ENCODE measurements at regions not wholly inside any gene's neighbourhood (a gene's known extent, or its start where the extent isn't known, plus 50 kb on each side); places are given as distances from the start of the nearest gene placed in this dataset.
A peak's percentile ranks its signal among the peaks of the same experiment; 100 is the strongest.
"Not testable (repeated sequence)": the region's sequence is repeated elsewhere in the genome, so short reads cannot be mapped to it uniquely, and the experiment has no call there.

DNA sequence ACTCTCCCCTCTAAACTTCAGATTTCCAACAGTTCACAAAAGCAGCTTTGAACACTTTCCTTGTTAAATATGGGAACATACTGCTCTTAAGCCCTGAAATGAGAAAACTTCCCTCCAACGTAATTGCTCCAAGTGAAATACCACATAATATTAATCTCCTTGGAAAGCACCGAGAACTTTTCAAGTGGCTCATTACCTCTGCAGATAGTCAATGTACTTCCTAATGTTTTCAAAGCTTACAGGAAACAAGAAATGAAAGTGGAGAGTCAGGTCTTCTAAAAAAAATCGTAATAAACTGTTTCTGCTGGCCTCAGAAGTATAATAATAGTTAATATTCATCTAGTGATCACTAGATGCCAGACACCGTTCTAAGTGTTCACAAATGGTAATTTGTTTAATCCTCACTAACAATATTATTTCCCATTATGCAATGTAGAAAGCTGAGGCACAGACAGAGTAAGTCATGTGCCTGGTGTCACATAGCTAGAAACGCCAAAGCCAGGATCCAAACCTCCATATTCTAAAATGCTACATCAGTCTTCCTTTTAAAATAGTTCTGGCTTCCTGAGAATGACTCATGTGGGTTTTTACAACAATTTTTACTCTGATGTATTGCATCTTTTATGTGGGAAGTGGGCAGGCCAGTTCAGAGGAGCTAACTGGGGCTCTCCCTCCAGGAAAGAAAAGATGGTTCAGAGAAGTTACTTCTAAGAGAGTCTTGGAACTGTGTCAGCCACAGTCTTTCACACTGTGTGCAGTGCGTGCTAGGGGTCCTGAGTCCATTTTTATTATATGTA, 177.2 kb downstream of the PLPPR4 start:
- no peak for DNase-seq (ENCODE audit: low spot score in 2 of 2)

DNA sequence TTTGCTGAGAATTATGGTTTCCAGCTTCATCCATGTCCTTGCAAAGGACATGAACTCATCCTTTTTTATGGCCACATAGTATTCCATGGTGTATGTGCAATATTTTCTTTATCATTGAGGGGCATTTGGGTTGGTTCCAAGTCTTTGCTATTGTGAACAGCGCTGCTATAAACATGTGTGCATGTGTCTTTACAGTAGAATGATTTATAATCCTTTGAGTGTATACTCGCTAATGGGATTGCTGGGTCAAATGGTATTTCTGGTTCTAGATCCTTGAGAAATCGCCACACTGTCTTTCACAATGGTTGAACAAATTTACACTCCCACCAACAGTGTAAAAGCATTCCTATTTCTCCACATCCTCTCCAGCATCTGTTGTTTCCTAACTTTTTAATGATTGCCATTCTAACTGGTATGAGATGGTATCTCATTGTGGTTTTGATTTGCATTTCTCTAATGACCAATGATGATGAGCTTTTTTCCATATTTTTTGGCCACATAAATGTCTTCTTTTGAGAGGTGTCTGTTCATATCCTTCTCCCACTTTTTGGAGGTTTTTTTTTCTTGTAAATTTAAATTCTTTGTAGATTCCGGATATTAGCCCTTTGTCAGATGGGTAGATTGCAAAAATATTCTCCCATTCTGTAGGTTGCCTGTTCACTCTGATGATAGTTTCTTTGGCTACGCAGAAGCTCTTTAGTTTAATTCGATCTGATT, 180.1 kb downstream of the PLPPR4 start:
- FAIRE-seq: not testable (repeated sequence)

More for the DNA sequence above, 177.2 kb downstream of the PLPPR4 start:
- no peak for FAIRE-seq

DNA sequence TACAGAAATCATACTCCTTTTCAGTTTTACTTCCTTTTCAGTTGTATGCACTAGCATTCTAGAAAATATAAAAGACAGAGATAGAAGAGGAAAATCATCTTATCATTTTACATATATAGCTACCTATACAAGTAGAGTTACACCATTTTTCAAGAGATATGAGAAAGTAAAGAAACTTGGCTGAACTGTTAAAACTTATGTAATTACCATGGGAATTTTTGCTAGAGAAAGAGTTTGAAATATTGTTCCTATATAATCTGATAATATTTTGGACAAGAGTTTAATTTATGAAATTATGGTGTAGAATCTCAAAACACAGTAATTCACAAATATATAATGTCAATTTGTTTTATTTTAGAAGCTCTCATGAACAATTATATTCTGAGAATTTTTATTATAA, 180.8 kb downstream of the PLPPR4 start:
- DNase-seq (ENCODE audit: low spot score in 2 of 2) (no peak), FAIRE-seq (no peak)

More for the DNA sequence above, 180.1 kb downstream of the PLPPR4 start:
- not testable (repeated sequence) for DNase-seq (ENCODE audit: low spot score in 2 of 2)

DNA sequence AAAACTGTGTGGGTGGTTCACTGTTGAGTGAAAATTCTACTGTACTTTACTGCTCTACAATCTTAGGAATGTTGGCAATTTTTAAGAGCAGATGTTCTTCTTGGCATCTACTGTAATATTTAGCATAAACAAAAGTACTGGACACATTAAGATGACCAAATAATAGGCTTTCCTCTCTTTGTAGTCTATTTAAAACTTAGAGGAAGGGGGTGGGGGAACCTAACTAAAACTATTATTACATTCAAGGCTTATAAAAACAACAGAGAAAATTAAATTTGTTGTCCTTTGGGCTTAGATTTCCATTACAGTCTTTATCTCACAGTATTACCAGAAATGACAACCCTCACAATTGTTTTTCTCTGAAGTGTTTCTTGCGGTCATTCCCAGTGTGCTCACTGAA, 181.2 kb downstream of the PLPPR4 start:
- DNase-seq (ENCODE audit: low spot score in 2 of 2): no peak

DNA sequence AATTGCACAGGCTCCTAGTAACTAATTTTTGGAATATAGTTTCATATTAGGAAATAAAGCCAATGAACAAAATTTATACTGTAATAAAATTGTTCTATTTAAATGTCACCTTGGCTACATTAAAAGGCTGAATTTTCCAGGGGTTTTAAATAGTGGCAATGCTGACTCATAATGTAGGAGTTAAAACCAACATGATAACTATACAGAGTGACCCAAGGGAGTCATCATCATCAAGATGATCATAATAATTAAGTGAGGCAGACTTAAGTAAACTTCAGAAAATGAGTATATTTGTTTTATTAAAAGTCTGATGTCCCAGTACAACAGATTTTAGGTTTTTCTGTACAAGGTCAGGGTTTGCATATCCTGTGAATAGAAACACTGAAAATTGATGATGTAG, 183.4 kb downstream of the PLPPR4 start:
- DNase-seq (ENCODE audit: low spot score in 2 of 2) (no peak), FAIRE-seq (no peak)

More for the DNA sequence above, 181.2 kb downstream of the PLPPR4 start:
- FAIRE-seq: no peak

DNA sequence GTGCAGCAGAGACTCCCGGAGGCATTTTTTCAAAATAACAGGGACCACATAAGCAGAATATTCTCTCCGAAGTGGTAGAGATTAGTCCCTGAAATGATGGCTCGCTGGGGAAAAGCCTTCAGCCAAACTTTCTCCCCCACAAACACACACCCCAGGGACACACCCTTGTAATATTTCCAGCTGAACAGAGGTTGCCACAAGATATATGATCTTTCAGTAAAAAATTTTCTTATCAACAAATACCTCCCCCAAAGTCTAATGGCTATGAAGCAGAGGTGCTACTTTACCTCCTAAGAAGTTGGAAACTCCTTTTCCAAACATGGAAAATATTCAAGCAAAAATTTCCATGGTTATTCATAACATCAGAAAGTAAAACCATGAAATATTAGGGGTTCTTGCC, 190.2 kb upstream of the PALMD start:
- FAIRE-seq (no peak), DNase-seq (ENCODE audit: low spot score in 2 of 2) (no peak)

DNA sequence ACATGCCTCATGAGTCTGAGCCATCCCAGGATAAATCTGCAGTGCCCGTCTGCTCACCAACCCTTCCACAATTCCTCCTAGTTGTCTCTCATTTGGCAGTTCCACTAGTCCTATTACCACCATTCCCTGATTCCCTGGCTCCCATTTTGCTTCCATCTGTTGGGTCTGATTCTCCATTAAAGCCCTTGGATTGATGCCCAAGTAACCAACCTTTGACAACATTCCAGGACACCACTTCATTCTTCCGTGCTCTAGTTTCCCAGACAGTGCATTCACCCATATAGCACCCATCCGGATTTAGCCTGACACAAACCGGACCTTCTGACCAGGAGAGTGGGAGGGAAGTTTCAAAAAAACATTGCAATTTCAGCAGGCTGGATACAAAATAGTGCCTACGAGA, 189.4 kb upstream of the PALMD start:
- FAIRE-seq: no peak
- DNase-seq (ENCODE audit: low spot score in 2 of 2): no peak

DNA sequence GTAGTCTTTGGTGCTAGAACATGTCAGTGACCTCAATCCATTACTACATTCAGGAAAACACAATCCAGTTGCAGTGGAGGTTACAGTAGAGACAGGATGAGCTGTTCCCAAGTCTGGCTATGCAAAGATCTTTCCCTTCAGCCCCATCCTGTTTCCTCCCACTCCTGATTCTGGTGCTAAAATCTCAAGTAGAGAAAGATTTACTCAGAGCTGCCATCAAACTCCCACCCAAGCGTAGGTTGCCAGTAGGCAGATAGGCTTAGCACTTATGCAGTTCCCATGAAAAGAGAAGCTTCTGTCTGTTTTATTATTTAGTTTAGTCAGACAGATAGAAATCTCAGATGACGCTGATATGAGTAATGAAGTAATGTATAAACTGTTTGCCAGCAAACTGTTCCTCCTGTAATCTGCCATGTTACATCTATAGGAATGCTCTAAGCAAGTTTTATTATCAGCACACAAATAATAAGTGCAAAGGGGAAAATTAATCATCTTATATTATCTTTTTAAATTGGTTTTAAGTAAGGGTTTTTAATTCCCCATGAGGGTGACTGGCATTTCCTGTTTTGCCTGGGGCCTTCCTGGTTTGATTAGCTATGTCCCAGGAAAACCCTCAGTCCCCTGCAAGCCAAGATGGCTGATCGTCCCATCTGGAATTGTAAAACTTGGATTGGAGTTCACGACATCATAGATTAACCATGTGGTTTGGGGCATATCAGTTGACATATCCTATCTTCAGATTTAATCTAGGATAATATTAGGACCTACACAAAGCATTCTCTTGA, 188.3 kb upstream of the PALMD start:
- DNase-seq (ENCODE audit: low spot score in 2 of 2): peak in 1 of 2 donors; percentile 14
- no peak for FAIRE-seq

DNA sequence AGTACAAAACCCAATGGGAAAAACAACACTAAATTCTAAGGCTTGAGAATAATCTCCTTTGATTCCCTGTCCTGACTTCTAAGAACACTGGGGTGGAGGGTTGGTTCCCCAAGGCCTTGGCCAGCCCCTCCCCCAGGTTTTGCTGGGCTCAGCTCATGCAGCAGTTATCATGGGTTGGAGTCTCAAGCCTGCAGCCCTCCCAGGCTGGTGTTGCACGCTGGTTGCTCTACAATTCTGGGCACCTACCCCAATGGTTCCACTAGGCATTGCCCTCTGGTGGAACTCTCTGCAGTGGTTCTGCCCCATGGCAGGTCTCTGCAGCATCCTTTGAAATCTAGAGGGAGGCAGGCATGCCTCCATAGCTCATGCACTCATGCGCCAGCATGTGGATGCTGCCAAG, 184.4 kb upstream of the PALMD start:
- FAIRE-seq (no peak), DNase-seq (ENCODE audit: low spot score in 2 of 2) (no peak)

DNA sequence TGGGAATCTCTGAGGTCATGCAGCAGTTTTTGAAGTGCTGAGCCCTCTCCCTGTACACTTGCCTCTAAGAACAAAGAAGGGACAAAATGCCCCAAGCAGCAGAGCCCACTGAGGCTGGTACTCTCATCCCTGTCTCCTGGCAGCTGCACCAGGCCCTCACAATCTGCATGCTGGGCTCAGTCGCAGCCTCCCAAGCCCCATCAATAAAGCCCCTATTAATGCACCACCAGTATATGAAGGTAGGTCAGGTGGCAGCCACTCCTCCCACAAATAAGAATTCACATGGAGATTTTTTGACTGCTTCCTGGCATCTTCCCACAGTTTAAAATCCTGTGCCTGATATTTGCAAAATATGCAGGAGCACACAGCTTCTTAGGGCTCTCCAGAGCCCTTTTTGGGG, 181.2 kb upstream of the PALMD start:
- no peak for FAIRE-seq
- DNase-seq (ENCODE audit: low spot score in 2 of 2): no peak

DNA sequence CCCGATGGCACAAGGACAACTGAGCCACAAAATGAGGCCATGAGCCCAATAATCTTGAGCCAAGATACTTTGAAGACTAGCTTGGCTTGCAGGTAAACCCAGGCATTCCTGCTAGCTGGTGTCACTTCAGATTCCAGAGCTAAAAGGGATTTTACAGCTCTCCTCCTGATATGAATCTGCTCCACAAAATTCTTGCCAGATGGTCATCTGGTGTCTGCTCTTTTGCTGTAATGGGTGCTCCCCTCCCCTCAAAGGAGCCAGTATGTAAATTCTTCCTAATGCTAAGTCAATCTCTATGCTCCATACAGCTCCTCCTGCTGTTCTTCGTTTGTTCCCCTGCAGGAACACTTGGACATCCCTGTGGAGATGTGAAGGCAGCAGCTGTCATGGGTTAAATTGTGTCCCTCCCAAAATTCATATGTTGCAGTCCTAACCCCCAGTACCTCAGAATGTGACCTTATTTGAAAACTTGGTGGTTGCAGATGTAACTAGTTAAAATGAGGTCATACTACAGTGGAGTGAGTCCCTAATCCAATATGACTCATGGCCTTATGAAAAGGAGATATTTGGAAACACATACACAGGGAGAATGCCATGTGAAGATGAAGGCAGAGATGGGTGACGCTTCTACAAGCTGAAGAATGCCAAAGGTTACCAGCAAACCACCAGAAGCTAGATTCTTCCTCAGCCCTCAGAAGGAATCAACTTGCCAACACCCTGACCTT, 180.6 kb upstream of the PALMD start:
- no peak for DNase-seq (ENCODE audit: low spot score in 2 of 2)
- FAIRE-seq: no peak

DNA sequence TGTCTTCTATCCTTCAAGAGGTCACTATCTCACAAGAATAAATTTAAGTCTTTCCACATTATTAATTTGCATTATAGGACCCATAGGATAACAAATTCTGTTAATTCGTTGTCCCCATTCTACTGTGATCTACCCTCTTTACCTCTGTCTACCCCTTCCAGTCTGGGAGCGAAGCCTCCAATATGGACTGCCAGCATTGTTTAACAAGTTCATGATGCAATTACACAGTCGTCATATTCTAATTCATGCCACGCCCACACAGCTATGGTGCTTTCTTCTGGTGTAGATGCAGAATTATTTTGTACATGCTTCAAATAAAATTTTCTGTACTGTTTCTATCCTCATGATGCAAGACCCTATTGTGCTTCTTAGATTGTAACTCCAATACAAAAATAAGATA, 178.3 kb upstream of the PALMD start:
- FAIRE-seq (no peak), DNase-seq (ENCODE audit: low spot score in 2 of 2) (no peak)

DNA sequence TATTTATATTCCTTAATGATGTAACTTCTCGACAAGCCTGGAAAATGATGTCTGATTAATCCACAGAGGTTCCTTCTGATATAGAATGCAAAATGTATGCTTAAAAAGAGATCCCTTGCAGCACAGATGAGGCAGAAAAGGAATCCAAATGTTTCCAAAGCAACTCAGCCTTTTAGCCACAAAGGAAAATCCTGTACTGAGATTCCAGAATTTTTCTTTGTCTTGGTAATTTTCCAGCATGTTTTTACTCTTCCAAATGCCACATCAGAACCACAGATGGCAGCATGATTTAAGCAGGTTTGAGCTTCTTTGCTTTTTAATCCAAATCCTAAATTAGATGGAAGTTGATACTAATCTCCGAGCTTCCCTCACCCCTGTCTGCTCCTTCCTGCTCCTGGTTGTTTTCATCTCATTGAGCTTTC, 176.4 kb upstream of the PALMD start:
- DNase-seq (ENCODE audit: low spot score in 2 of 2) (no peak), FAIRE-seq (no peak)

DNA sequence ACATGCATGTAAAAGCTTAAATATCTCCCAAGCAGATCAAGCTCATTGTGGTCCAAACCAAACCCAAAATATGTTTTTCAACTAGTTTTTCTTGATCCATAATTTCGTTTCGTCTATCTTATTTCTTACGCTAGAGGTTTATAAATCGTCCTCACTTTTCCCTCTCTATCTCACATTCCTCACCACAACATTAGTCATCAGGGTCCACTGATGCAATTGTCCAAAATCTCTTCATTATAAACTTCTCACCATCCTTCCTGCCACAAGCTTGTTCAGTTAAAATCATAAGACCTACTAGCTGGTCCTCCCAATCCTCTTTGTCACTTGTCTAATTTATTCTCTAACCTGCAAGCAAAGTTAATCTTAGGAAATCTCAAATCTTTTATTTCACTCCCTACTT, 173.0 kb upstream of the PALMD start:
- FAIRE-seq (no peak), DNase-seq (ENCODE audit: low spot score in 2 of 2) (no peak)

DNA sequence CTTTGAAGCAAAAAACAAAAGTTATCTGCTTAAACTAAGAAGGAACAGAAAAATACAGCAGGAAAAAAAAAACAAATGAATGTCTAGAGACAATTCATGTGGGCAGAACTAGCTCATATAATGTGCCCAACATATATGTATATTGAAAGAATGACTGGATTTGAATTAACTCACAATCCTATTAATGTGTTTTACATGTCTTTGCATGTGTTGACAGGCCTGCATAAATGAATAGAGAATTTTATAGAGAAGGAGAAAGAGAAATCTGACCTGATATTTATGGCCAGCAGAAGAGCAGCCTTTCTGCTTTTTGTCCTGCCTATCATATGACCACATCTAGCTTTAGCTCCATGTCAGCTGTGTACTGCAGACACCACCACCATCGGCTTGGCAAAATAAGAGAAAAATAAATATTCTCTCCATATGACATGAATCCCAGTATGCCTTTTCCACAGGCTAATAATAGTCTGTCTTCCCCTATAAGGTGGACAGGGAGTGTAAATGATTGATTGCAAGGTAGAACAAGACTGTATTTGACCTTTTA, 171.5 kb upstream of the PALMD start:
- DNase-seq (ENCODE audit: low spot score in 2 of 2): no peak
- no peak for FAIRE-seq

DNA sequence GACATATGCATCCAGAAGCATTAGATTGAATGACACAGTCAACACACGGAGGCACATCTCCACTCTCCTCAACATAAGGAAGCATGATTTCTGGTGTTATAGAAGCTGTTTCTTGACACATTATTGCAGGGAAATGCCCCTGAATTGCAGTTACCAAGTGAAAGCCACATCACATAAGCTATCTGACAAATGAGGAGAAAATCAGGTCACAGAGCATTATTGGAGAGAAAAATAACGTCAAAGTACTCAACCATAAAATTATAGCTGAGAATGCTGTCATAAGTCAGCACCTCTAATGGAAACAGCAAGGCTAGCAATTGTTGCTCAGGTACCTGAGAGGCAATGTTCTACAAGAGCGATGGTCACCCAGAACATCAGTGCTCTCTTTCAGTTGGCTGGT, 169.9 kb upstream of the PALMD start:
- DNase-seq (ENCODE audit: low spot score in 2 of 2): no peak
- no peak for FAIRE-seq

DNA sequence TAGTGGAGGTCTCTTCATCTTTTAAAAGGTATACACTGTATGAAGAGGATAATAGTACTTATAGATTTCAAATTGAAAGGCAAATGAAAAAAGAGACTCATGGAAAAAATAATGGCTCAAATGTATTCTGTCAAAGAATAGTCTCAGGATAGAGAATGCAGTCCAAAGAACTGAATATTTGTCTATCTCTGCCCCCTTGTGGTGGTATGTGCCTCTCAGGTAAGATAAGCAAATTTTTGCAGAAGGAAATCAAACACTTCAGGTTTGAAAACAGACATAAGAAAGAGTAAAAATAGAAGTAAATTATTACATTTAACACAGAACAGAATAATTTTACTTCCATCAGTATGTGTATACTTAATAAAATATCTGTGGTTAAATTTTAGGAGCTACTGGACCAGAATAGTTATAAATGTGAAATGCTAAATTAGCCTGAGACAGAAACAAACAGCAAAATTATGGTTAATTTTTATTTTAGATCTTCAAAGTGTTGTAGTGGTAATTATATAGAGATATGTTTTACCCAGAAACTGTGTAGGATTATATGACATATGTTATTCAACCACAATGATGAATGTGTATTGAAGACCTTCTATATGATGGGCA, 164.4 kb upstream of the PALMD start:
- FAIRE-seq: peak; percentile 94
- peak in 1 of 2 donors; percentile 17 for DNase-seq (ENCODE audit: low spot score in 2 of 2)

DNA sequence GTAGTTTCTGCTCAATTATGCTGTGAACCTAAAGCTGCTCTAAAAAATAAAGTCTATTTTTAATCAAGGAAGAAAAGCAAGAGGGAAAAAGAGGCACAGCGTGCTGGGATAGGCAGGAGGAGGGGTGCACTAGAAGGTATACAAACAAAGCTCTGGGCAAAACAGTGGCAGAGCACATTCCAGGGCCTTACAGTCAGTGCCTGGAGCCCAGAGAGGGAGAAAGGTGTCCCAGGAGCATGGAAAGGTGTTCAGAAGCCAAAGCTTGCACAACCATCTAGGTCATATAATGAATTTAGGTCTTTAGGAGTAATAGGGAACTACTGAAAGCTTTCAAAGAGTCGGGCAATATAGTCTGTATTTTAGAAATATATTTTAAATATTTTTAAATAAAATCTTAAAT, 163.6 kb upstream of the PALMD start:
- FAIRE-seq (no peak), DNase-seq (ENCODE audit: low spot score in 2 of 2) (no peak)

DNA sequence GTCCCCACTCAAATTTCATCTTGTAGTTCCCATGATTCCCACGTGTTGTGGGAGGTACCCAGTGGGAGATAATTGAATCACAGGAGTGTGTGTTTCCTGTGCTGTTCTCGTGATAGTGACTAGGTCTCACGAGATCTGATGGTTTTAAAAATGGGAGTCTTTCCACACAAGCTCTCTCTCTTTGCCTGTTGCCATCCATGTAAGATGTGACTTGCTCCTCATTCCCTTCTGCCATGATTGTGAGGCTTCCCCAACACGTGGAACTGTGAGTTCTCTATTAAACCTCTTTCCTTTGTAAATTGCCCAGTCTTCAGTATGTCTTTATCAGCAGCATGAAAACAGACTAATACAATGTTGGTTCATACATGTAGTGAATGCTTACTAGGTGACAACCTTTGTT, 163.2 kb upstream of the PALMD start:
- no peak for FAIRE-seq

DNA sequence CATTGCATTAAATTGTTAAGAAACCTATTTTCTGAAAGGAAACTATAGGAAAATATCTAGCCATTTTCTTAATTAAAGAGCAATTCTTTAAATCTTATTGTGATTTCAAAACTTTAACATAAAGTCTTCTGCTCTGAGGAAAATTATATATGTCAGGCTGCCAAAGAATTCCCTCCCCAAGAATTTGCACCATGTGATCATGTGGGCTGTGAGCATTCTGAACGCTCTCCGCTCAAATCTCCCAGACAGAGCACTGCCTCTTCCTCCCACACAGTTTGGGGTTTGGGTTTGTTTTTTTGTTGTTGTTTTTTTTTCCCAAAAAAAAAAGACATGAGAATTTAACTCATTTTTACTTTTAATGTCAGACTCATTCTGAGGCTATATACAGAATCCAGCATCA, 155.9 kb upstream of the PALMD start:
- no peak for FAIRE-seq
- DNase-seq (ENCODE audit: low spot score in 2 of 2): no peak

More for the DNA sequence above, 163.2 kb upstream of the PALMD start:
- no peak for DNase-seq (ENCODE audit: low spot score in 2 of 2)

All from frontal cortex (tissue), 3 donors.